ENCODE measurements at regions not wholly inside any gene's neighbourhood (a gene's known extent, or its start where the extent isn't known, plus 50 kb on each side); places are given as distances from the start of the nearest gene placed in this dataset.

- 91 to 94% methylated on average over 8 of the region's 8 CpGs for WGBS, 2 donors
- no peak for ATAC-seq
- Histone ChIP-seq H3K27ac (no peak overlapping the region), H3K4me1 (peaks cover 0 to 7% (median 0%) of the 10 kb centered on the region in 9 donors), H3K27me3 (peaks cover 0 to 16% (median 5%) of the 10 kb centered on the region in 7 donors), H3K4me3 (no peak overlapping the region), H3K36me3 (no peaks in the 10 kb centered on the region), H3K9me3 (peaks cover 0 to 53% (median 32%) of the 10 kb centered on the region in 11 donors)
- intact Hi-C loops (cut with DNase I) = no loop called here
- DNase-seq = no peak
- no peak for TF ChIP-seq CTCF (IDR thresholded peaks at IDR 0.05)
Measured at GRCh38 chr22:44610071-44610470, 91.9 kb upstream of the PRR5 start.

GRCh38 chr22:44609400-44609988 is 92.5 kb upstream of the PRR5 start:
- TF ChIP-seq CTCF (IDR thresholded peaks at IDR 0.05) = no peak
- peaks cover 0 to 17% (median 5%) of the 10 kb centered on the region in 7 donors for H3K27me3 ChIP-seq
- no peak for ATAC-seq
- WGBS, 2 donors = 80 to 83% methylated on average over 12 of the region's 12 CpGs
- intact Hi-C loops (cut with DNase I) = no loop called here
- no peak for DNase-seq
- H3K4me1 ChIP-seq = peaks cover 0 to 7% (median 0%) of the 10 kb centered on the region in 9 donors
- no peaks in the 10 kb centered on the region for H3K36me3 ChIP-seq
- H3K4me3 ChIP-seq = no peak overlapping the region
- no peak overlapping the region for H3K27ac ChIP-seq
- H3K9me3 ChIP-seq = peaks cover 0 to 48% (median 32%) of the 10 kb centered on the region in 11 donors

GRCh38 chr22:44608597-44609399 is 93.2 kb upstream of the PRR5 start:
- TF ChIP-seq CTCF (IDR thresholded peaks at IDR 0.05) = no peak
- ATAC-seq (peak in 1 of 8 donors; percentile 58), DNase-seq (no peak)
- no peak overlapping the region for H3K27ac ChIP-seq
- H3K4me3 ChIP-seq = no peak overlapping the region
- peaks cover 0 to 41% (median 30%) of the 10 kb centered on the region in 11 donors for H3K9me3 ChIP-seq
- H3K36me3 ChIP-seq = no peaks in the 10 kb centered on the region
- peaks cover 0 to 11% (median 0%) of the 10 kb centered on the region in 9 donors for H3K4me1 ChIP-seq
- peaks cover 0 to 17% (median 5%) of the 10 kb centered on the region in 7 donors for H3K27me3 ChIP-seq
- 54 to 60% methylated on average over 13 of the region's 13 CpGs for WGBS, 2 donors
- intact Hi-C loops (cut with DNase I) = no loop called here

GRCh38 chr22:44606126-44606525 is 95.9 kb upstream of the PRR5 start:
- H3K27ac ChIP-seq = no peak overlapping the region
- DNase-seq (no peak), ATAC-seq (no peak)
- no peaks in the 10 kb centered on the region for H3K36me3 ChIP-seq
- TF ChIP-seq CTCF (IDR thresholded peaks at IDR 0.05) = no peak
- H3K4me3 ChIP-seq = no peak overlapping the region
- peaks cover 0 to 11% (median 0%) of the 10 kb centered on the region in 9 donors for H3K4me1 ChIP-seq
- 71 to 75% methylated on average over 12 of the region's 12 CpGs for WGBS, 2 donors
- H3K27me3 ChIP-seq = peaks cover 0 to 17% (median 5%) of the 10 kb centered on the region in 7 donors
- intact Hi-C loops (cut with DNase I) = no loop called here
- peaks cover 0 to 14% (median 4%) of the 10 kb centered on the region in 11 donors for H3K9me3 ChIP-seq
